HG03175 (cell line): ENCODE measurements at regions not wholly inside any gene's neighbourhood (a gene's known extent, or its start where the extent isn't known, plus 50 kb on each side); places are given as distances from the start of the nearest gene placed in this dataset.
"Not testable (repeated sequence)": the region's sequence is repeated elsewhere in the genome, so short reads cannot be mapped to it uniquely, and the experiment has no call there.

Experiments
- ATAC-seq: cut with Tn5 transposase; IDR thresholded peaks from one replicate; pipeline ENCODE4 v1.9.1; 2021; ENCODE audit warnings: mild to moderate bottlenecking, moderate library complexity; ENCODE audit not compliant: unreplicated experiment

GRCh38 chr15:50857763-50858162 is 50.7 kb upstream of the AP4E1 start:
- no peak for ATAC-seq

GRCh38 chr15:50854601-50855490 is 53.6 kb upstream of the AP4E1 start:
- ATAC-seq: peak; percentile 96

GRCh38 chr15:50850003-50850402 is 58.5 kb upstream of the AP4E1 start:
- no peak for ATAC-seq

- no peak for ATAC-seq
Measured at GRCh38 chr15:50848349-50848748, 60.1 kb upstream of the AP4E1 start.

- not testable (repeated sequence) for ATAC-seq
Measured at GRCh38 chr15:50845181-50845580, 63.3 kb upstream of the AP4E1 start.

GRCh38 chr15:50840520-50840919 is 68.0 kb upstream of the AP4E1 start:
- ATAC-seq: no peak

GRCh38 chr15:50837256-50837770 is 71.2 kb upstream of the AP4E1 start:
- ATAC-seq: no peak

GRCh38 chr15:50830477-50831354 is 65.2 kb upstream of the SPPL2A start:
- no peak for ATAC-seq

GRCh38 chr15:50828610-50829206 is 63.2 kb upstream of the SPPL2A start:
- ATAC-seq: no peak

- ATAC-seq: no peak
Measured at GRCh38 chr15:50825946-50826345, 60.4 kb upstream of the SPPL2A start.

GRCh38 chr15:50824514-50824913 is 59.0 kb upstream of the SPPL2A start:
- ATAC-seq: no peak

GRCh38 chr15:50823281-50823680 is 57.8 kb upstream of the SPPL2A start:
- ATAC-seq: no peak

GRCh38 chr15:50821476-50821875 is 56.0 kb upstream of the SPPL2A start:
- no peak for ATAC-seq

- no peak for ATAC-seq
Measured at GRCh38 chr15:50820808-50821382, 55.4 kb upstream of the SPPL2A start.

GRCh38 chr15:50819344-50819743 is 53.8 kb upstream of the SPPL2A start:
- ATAC-seq: no peak

- ATAC-seq: no peak
Measured at GRCh38 chr15:50815958-50816590, 50.6 kb upstream of the SPPL2A start.
